Gastrocnemius medialis (tissue), 4 donors: ENCODE measurements at regions not wholly inside any gene's neighbourhood (a gene's known extent, or its start where the extent isn't known, plus 50 kb on each side); places are given as distances from the start of the nearest gene placed in this dataset.

Experiments
- ATAC-seq, 2 donors: fragments of 150-250 bp; one replicate each; pipeline ENCODE4 v1.9.1; 2016
- DNase-seq, 2 donors: peaks; one replicate each; pipeline ENCODE4 v3.0.0-alpha.2; 2019
- H3K27ac ChIP-seq, 4 donors: fragments of 200-600 bp; sonication (generic); 1 replicate in 1 of 4; 2 replicates in 3 of 4; pipeline ENCODE4 v1.5.1; 2016 to 2018; ENCODE audit warnings: mild to moderate bottlenecking in 2 of 4, moderate library complexity in 1 of 4
- H3K27me3 ChIP-seq, 3 donors: fragments of 200-600 bp; sonication (generic) in 2 of 3; 1 replicate in 1 of 3; 2 replicates in 2 of 3; pipeline versions ENCODE4 v1.5.1 to v1.6.0; 2016 to 2019; ENCODE audit warnings: mild to moderate bottlenecking in 1 of 3, moderate library complexity in 1 of 3
- H3K36me3 ChIP-seq, 2 donors: fragments of 200-600 bp; sonication (generic) in 1 of 2; one replicate each; pipeline ENCODE4 v1.5.1; 2017 to 2018
- H3K4me1 ChIP-seq, 2 donors: fragments of 200-600 bp; sonication (generic) in 1 of 2; one replicate each; pipeline ENCODE4 v1.5.1; 2016 to 2017; ENCODE audit warnings: mild to moderate bottlenecking in 2 of 2
- H3K4me3 ChIP-seq, 4 donors: fragments of 200-600 bp; sonication (generic) in 3 of 4; 1 replicate in 1 of 4; 2 replicates in 3 of 4; pipeline ENCODE4 v1.5.1; 2016 to 2019; ENCODE audit warnings: mild to moderate bottlenecking in 2 of 4
- H3K9me3 ChIP-seq, 3 donors: fragments of 200-600 bp; sonication (generic) in 2 of 3; 1 replicate in 1 of 3; 2 replicates in 2 of 3; pipeline ENCODE4 v1.5.1; 2016 to 2019
- POLR2A ChIP-seq, 2 donors: fragments of 450-650 bp; IDR thresholded peaks; one replicate each; pipeline ENCODE4 v1.6.1; 2017; ENCODE audit warnings: antibody characterized with exemption in 2 of 2, mild to moderate bottlenecking in 2 of 2, moderate library complexity in 2 of 2
- in situ Hi-C, 4 donors: fragments of 200-750 bp; cut with MboI; loops; one replicate each; pipeline versions ENCODE4 v1.15.0 to v1.8.0; 2017; ENCODE audit warnings: low sequenced_read_pairs in 4 of 4
- intact Hi-C: fragments of 100-400 bp; cut with DNase I; formaldehyde crosslinking; loops from one replicate; pipeline ENCODE4 v1.15.1; 2023; ENCODE audit warnings: low total_unique reads
- TF ChIP-seq, protein P1 (sequence below), 5 experiments: fragments of 450-650 bp in 3 of 5; fragments of 200-600 bp in 2 of 5; sonication (generic) in 2 of 5; IDR thresholded peaks in 4 of 5; conservative IDR thresholded peaks in 1 of 5; 1 replicate in 4 of 5; 2 replicates in 1 of 5; pipeline ENCODE4 v1.5.1; 2016 to 2019; ENCODE audit warnings: antibody characterized with exemption in 5 of 5, mild to moderate bottlenecking in 3 of 5, moderate library complexity in 3 of 5

DNA sequence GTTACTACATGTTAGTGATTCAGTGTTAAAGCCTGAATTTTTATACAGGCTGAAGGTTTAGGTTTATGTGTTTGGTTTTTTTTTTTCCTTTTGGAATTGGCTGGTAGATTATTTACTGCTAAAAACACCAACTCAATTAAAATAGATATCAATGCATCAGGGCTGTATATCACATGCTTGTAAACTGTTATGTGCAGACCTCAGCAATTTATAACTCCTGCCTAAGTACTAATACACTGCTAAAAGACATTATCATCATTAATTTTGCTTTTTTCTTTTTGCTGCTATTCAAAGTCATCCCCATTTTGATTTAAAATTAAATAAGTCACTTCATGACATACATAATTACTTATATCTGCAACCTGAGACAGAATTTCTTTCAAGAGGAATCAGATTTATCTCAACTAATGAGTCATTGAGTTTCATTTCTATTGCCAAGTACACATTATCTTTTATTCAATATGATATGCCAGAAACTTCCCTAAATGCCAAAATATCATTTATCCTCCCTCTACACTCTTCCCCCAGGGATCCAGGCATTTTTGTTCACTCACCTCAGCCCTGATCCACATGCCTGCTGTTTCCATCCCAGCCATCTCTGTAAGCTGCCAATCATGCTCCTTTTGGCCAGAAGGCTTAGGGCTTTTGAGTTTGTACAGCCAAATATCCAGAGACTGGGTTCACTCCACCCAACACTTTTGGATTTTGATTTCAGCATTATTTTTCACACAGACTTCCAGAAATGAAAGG is 98.5 kb downstream of the POLR1F start:
- ATAC-seq (no peak), DNase-seq (no peak)
- H3K4me1 ChIP-seq, result no peaks in the 10 kb centered on the region
- no peak overlapping the region for H3K4me3 ChIP-seq
- TF ChIP-seq POLR2A (IDR thresholded peaks at IDR 0.05), result no peak
- TF ChIP-seq, protein P1, sequence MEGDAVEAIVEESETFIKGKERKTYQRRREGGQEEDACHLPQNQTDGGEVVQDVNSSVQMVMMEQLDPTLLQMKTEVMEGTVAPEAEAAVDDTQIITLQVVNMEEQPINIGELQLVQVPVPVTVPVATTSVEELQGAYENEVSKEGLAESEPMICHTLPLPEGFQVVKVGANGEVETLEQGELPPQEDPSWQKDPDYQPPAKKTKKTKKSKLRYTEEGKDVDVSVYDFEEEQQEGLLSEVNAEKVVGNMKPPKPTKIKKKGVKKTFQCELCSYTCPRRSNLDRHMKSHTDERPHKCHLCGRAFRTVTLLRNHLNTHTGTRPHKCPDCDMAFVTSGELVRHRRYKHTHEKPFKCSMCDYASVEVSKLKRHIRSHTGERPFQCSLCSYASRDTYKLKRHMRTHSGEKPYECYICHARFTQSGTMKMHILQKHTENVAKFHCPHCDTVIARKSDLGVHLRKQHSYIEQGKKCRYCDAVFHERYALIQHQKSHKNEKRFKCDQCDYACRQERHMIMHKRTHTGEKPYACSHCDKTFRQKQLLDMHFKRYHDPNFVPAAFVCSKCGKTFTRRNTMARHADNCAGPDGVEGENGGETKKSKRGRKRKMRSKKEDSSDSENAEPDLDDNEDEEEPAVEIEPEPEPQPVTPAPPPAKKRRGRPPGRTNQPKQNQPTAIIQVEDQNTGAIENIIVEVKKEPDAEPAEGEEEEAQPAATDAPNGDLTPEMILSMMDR (IDR thresholded peaks at IDR 0.05 in 4 of 5, conservative IDR thresholded peaks at IDR 0.05 in 1 of 5), result no peak
- H3K9me3 ChIP-seq, result no peaks in the 10 kb centered on the region
- in situ Hi-C loops, result no loop called here
- H3K27me3 ChIP-seq, result no peaks in the 10 kb centered on the region
- H3K36me3 ChIP-seq, result no peaks in the 10 kb centered on the region
- H3K27ac ChIP-seq, result no peak overlapping the region
- intact Hi-C loops, result no loop called here

DNA sequence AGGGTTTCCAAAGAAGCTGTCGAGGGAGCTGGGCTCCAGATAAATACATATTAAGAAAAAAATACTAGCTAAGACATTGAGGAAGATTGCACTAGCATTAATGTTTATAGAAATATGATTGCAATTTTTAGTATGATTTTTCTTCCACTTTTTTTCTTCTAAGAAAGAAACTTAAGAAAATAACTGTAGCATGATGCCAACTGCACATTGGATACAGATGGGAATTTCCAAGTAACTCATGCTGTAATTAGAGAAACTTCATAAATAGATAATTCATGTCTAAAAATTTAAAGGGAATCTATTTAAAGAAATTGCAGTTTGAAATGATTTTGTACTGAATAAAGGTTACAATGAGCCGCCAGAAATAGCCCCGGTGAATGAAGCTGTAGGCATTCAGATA is 119.4 kb downstream of the POLR1F start:
- ATAC-seq (no peak), DNase-seq (no peak)
- Histone ChIP-seq H3K27ac (no peak overlapping the region), H3K9me3 (no peaks in the 10 kb centered on the region), H3K36me3 (no peaks in the 10 kb centered on the region), H3K4me1 (no peaks in the 10 kb centered on the region), H3K27me3 (no peaks in the 10 kb centered on the region), H3K4me3 (no peak overlapping the region)
- in situ Hi-C loops, result no loop called here
- TF ChIP-seq, protein P1 (IDR thresholded peaks at IDR 0.05 in 4 of 5, conservative IDR thresholded peaks at IDR 0.05 in 1 of 5), result no peak
- TF ChIP-seq POLR2A (IDR thresholded peaks at IDR 0.05), result no peak
- intact Hi-C loops, result no loop called here

DNA sequence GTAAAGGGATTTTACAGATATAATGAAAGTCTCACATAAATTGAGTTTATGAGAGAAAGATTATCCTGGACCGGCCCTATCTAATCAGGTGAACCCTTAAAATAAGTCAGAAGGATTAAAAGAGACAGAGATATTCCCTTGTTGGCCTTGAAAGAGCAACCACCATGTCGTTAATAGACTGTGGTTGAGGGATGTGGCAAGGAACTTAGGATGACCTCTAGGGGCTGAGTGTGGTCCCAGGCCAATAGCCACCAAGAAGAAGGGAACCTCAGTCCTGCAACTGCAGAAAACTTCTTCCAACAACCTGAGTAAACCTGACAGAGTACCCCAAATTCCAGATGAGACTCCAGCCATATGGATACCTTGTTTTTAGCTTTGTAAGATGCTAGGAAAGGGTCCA is 121.5 kb downstream of the POLR1F start:
- H3K27ac ChIP-seq, result no peak overlapping the region
- TF ChIP-seq, protein P1 (IDR thresholded peaks at IDR 0.05 in 4 of 5, conservative IDR thresholded peaks at IDR 0.05 in 1 of 5), result no peak
- TF ChIP-seq POLR2A (IDR thresholded peaks at IDR 0.05), result no peak
- ATAC-seq (no peak), DNase-seq (no peak)
- H3K36me3 ChIP-seq, result no peaks in the 10 kb centered on the region
- in situ Hi-C loops, result no loop called here
- intact Hi-C loops, result no loop called here
- H3K4me1 ChIP-seq, result no peaks in the 10 kb centered on the region
- no peak overlapping the region for H3K4me3 ChIP-seq
- H3K9me3 ChIP-seq, result no peaks in the 10 kb centered on the region
- no peaks in the 10 kb centered on the region for H3K27me3 ChIP-seq

DNA sequence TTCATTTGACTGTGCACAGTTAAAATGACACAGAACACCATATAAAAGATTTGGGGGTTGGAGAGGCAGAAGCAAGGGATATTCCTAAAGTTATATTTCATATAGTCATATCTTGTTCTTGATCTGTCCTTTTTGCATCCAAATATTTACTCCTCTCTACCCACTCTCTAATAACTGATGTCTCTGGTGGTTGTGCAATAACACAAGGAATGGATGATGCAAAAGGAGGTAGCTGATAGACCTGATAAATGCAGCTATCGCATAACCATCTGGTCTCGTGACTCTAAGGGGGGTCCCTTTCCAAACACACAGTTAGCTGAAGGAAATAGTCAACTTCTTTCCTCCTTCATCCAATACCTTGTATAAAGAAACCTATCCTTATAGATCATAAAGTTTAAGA is 123.1 kb downstream of the POLR1F start:
- no peak for DNase-seq
- intact Hi-C loops, result no loop called here
- H3K9me3 ChIP-seq, result no peaks in the 10 kb centered on the region
- H3K4me3 ChIP-seq, result no peak overlapping the region
- H3K4me1 ChIP-seq, result no peaks in the 10 kb centered on the region
- H3K27me3 ChIP-seq, result no peaks in the 10 kb centered on the region
- in situ Hi-C loops, result no loop called here
- TF ChIP-seq, protein P1 (IDR thresholded peaks at IDR 0.05 in 4 of 5, conservative IDR thresholded peaks at IDR 0.05 in 1 of 5), result no peak
- no peak for TF ChIP-seq POLR2A (IDR thresholded peaks at IDR 0.05)
- H3K36me3 ChIP-seq, result no peaks in the 10 kb centered on the region
- no peak overlapping the region for H3K27ac ChIP-seq
- ATAC-seq, result no peak
